ENCODE measurements at regions not wholly inside any gene's neighbourhood (a gene's known extent, or its start where the extent isn't known, plus 50 kb on each side); places are given as distances from the start of the nearest gene placed in this dataset.

- TF ChIP-seq KDM5A (IDR thresholded peaks at IDR 0.05; ENCODE audit: borderline replicate concordance, low read length) (no peak), MAFK (conservative IDR thresholded peaks at IDR 0.05 in 1 of 2, IDR thresholded peaks at IDR 0.05 in 1 of 2; ENCODE audit: low read length in 2 of 2) (no peak), MXI1 (IDR thresholded peaks at IDR 0.05; ENCODE audit: borderline replicate concordance, low read depth, low read length) (no peak)
- TF ChIP-seq, protein P1, sequence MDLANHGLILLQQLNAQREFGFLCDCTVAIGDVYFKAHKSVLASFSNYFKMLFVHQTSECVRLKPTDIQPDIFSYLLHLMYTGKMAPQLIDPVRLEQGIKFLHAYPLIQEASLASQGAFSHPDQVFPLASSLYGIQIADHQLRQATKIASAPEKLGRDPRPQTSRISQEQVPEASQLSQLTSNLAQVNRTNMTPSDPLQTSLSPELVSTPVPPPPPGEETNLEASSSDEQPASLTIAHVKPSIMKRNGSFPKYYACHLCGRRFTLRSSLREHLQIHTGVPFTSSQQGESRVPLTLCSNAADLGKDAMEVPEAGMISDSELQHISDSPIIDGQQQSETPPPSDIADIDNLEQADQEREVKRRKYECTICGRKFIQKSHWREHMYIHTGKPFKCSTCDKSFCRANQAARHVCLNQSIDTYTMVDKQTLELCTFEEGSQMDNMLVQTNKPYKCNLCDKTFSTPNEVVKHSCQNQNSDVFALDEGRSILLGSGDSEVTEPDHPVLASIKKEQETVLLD (CRISPR knock-in tag; IDR thresholded peaks at IDR 0.05; ENCODE audit: low read depth) = no peak
These were observed 206.5 kb downstream of the RWDD3 start for GRCh38 chr1:95440511-95440910.
